C4-2B (cell line): ENCODE measurements at regions not wholly inside any gene's neighbourhood (a gene's known extent, or its start where the extent isn't known, plus 50 kb on each side); places are given as distances from the start of the nearest gene placed in this dataset.

Source experiments
- H3K27ac ChIP-seq: fragments of 450-650 bp; 2 replicates; pipeline ENCODE4 v1.5.1; 2017
- ZFX ChIP-seq: fragments of 450-650 bp; IDR thresholded peaks from 2 replicates; pipeline ENCODE4 v1.6.1; 2017
- TF ChIP-seq, protein P1 (sequence below): fragments of 450-650 bp; conservative IDR thresholded peaks from 2 replicates; pipeline ENCODE4 v1.5.1; 2017; ENCODE audit warnings: mild to moderate bottlenecking

DNA sequence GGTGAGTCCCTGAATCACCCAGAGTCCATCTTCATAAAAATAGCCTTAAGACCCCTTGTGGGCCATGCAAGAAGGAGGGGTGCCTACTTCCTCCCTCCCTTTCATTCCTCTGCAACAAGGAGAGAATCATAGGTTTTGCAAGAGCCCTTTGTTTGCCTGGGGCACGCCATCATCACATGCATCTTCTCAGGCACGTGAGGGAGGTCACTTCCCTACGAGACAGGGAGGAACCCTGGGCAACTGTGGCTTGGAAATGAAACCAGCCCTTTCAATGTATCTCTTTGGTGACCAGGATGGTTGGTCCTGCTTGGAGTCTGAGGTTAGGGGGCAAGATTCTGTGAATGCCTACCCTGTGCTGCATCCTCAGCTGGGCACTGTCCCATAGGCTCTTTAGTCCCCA lies 194.8 kb downstream of the MAFB start:
- no peak overlapping the region for H3K27ac ChIP-seq
- TF ChIP-seq, protein P1, sequence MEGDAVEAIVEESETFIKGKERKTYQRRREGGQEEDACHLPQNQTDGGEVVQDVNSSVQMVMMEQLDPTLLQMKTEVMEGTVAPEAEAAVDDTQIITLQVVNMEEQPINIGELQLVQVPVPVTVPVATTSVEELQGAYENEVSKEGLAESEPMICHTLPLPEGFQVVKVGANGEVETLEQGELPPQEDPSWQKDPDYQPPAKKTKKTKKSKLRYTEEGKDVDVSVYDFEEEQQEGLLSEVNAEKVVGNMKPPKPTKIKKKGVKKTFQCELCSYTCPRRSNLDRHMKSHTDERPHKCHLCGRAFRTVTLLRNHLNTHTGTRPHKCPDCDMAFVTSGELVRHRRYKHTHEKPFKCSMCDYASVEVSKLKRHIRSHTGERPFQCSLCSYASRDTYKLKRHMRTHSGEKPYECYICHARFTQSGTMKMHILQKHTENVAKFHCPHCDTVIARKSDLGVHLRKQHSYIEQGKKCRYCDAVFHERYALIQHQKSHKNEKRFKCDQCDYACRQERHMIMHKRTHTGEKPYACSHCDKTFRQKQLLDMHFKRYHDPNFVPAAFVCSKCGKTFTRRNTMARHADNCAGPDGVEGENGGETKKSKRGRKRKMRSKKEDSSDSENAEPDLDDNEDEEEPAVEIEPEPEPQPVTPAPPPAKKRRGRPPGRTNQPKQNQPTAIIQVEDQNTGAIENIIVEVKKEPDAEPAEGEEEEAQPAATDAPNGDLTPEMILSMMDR = no peak
- TF ChIP-seq ZFX = no peak

DNA sequence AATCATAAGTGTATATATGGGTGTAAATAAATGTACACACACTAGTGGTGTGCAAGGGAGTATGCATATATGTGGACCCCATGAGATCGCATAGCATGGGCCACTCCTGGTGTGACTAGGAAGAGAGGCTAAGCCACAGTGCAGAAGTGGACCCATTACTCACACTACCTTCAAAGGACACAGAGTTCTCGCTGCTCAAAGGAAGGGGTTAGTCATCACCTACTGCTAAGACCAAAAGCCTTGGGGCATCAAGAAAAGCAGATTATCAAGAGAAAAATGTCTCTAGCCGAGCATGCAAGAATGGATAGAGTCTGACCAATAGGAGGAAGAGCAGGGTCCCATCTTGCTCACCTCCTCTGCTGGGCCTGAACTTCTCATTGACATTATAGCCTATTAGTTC lies 195.5 kb downstream of the MAFB start:
- TF ChIP-seq ZFX = no peak
- TF ChIP-seq, protein P1 = no peak
- H3K27ac ChIP-seq = no peak overlapping the region

DNA sequence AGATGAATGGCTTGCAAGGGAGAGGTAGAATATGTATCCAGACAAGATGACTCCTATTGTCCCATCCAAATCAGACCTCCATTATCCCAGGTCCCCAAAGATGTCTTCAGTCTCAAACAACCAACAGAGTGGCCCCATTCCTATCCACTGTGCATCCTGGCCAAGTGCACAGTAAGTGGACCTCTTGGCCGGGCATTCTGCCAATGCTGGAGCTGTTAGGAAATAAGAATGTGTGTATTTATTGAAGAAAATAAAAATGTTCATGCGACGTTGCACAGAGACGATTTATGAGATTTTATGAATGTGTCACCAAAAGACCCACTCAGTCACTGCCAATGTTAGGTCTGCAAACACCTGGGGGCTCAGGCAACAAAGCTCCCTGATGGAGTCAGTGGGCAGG lies 196.0 kb downstream of the MAFB start:
- no peak overlapping the region for H3K27ac ChIP-seq
- TF ChIP-seq ZFX = no peak
- TF ChIP-seq, protein P1 = no peak

DNA sequence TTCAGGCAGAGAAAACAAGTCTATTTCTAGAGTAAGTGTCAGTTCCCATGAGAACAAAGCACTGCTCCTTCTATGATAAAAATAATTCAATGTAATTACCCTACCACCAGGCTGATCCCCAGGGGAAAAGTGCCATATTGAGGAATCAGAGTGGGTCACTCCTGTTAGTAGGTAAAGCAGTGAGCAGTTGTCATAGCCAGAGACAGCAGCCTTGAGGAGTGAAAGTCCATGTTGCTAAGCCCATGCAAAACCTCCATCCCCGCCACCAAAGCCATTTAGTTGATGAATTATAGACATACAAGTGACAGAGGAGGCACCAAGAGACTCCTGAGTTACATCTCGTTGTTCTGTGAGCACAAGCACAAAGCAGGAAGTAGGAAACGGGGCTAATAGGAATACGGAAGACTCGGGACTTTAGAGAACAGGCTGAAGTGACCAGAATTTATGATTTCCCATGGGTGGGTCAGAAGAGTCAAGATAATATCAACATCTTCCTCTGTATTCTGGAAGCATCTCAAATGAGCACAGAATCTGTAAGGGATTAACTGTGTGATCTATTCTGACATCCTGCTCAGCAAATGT lies 197.9 kb downstream of the MAFB start:
- no peak overlapping the region for H3K27ac ChIP-seq
- TF ChIP-seq, protein P1 = no peak
- no peak for TF ChIP-seq ZFX

DNA sequence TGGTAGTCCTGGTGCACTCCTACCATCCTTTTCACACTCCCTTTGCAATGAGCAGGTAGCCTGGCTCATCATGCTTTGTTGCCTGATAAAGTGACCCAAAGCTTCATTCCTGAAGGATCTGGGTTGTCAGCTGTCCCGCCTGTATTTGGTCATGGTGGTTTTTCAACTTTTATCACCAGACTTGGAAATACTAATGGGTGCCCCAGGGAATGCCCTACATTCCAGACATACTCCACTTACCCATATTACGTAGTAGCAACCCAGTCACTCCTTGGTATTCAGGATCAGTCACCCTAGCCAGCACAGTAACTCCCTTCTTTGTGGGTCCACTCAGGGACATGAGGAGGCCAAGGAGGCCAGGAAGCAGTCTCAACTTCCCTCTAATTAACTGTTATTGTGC lies 199.2 kb downstream of the MAFB start:
- TF ChIP-seq, protein P1 = no peak
- no peak for TF ChIP-seq ZFX
- H3K27ac ChIP-seq = no peak overlapping the region

DNA sequence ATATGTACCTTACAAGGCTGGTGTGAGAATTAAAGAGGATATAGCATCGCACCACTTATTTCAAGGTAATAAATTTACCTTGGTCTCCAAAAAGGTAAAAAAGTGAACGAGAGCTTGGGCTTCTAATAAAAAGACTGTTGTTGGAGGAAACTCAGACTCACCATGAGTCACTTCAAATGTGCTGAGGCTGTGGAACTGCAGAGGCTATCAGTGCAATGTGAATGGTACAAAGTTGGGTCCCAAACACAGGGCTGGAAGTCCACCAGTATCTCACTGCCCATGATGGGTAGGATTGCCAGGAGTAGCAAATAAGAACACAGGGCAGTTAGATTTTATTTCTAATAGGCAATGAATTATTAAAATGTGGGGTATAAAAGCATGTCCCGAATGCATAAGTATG lies 200.6 kb downstream of the MAFB start:
- TF ChIP-seq, protein P1 = no peak
- TF ChIP-seq ZFX = no peak
- no peak overlapping the region for H3K27ac ChIP-seq

DNA sequence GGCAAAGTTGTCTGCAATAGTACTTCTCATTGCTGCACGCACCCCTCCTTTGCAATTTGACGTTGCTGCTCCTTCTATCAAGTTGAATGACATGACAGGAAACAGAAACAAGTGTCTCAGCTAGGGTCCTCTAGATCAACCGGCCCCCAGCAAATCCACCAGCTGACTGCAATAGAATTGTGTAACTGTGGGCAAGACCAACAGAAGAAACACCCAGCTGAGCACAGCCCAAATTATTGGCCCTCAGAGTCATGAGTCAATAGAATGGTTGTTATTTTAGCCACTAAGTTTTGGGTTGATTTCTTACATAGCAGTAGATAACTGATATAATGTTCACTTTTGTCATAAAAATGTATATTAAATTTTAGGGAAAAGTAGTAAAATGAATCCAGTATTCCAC lies 202.7 kb downstream of the MAFB start:
- H3K27ac ChIP-seq = no peak overlapping the region
- TF ChIP-seq, protein P1 = no peak
- no peak for TF ChIP-seq ZFX
